ENCODE measurements at regions not wholly inside any gene's neighbourhood (a gene's known extent, or its start where the extent isn't known, plus 50 kb on each side); places are given as distances from the start of the nearest gene placed in this dataset.

- Histone ChIP-seq H2AFZ (ENCODE audit: low read depth, low read length) (no peak overlapping the region), H3K36me3 (ENCODE audit: insufficient read depth, low read length) (no peaks in the 10 kb centered on the region), H3K4me1 (ENCODE audit: insufficient read depth, low read length) (no peaks in the 10 kb centered on the region), H3K79me2 (ENCODE audit: insufficient read depth, low read length) (no peaks in the 10 kb centered on the region), H3K4me2 (ENCODE audit: low read length) (no peak overlapping the region), H3K9me3 (ENCODE audit: insufficient read depth, low read depth, low read length) (peaks cover 3% of the 10 kb centered on the region), H4K20me1 (ENCODE audit: insufficient read depth, low read length) (no peaks in the 10 kb centered on the region), H3K27ac (ENCODE audit: low read depth, low read length) (no peak overlapping the region), H3K9ac (ENCODE audit: low read length) (no peak overlapping the region), H3K27me3 (ENCODE audit: insufficient read depth, low read length) (peaks cover 15% of the 10 kb centered on the region), H3K4me3 (ENCODE audit: insufficient read depth, low read depth, low read length) (no peak overlapping the region)
- no peak for TF ChIP-seq EZH2 (IDR thresholded peaks at IDR 0.05; ENCODE audit: insufficient read depth, low read length)
- no peak for TF ChIP-seq CTCF (IDR thresholded peaks at IDR 0.05; ENCODE audit: insufficient read depth, low read depth, low read length)
- no peaks in the 10 kb centered on the region for H3K36me3 Mint-ChIP-seq (ENCODE audit: low read depth, unreplicated experiment)
- H3K9me3 Mint-ChIP-seq (ENCODE audit: unreplicated experiment), result peaks cover 6% of the 10 kb centered on the region
- peak overlapping the region; percentile 7 for H3K27ac Mint-ChIP-seq (ENCODE audit: unreplicated experiment)
- FAIRE-seq (no peak), DNase-seq (ENCODE audit: low read depth) (no peak)
- peaks cover 55% of the 10 kb centered on the region for H3K27me3 Mint-ChIP-seq (ENCODE audit: low read depth, unreplicated experiment)
- H3K4me1 Mint-ChIP-seq (ENCODE audit: low read depth, unreplicated experiment), result no peaks in the 10 kb centered on the region
- no peak overlapping the region for H3K4me3 Mint-ChIP-seq (ENCODE audit: unreplicated experiment)
Measured at GRCh38 chr14:101500061-101500460, 61.2 kb upstream of the DIO3 start.

DNA sequence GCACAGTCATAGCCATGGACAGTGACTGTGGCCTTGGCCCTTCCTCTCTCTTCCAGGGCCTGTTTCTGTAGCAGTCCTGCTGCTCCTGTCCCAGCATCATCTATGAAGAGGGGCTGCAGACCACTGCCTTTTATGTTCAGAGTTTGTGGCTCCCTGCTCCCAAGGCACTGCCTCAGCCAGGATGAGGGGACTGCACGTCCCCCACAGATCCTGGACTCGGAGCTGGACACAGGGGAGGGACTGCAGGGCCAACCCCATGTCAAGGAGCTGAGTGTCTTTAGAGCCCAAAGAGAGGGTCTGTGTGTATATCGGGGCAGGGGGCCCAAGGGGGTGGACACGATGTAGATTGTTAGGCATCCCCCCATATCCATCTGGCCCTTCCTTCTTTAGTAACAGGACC, 60.6 kb upstream of the DIO3 start:
- Histone ChIP-seq H3K27me3 (ENCODE audit: insufficient read depth, low read length) (peaks cover 15% of the 10 kb centered on the region), H2AFZ (ENCODE audit: low read depth, low read length) (no peak overlapping the region), H3K36me3 (ENCODE audit: insufficient read depth, low read length) (no peaks in the 10 kb centered on the region), H3K79me2 (ENCODE audit: insufficient read depth, low read length) (no peaks in the 10 kb centered on the region), H3K4me1 (ENCODE audit: insufficient read depth, low read length) (no peaks in the 10 kb centered on the region), H4K20me1 (ENCODE audit: insufficient read depth, low read length) (no peaks in the 10 kb centered on the region), H3K27ac (ENCODE audit: low read depth, low read length) (no peak overlapping the region), H3K9me3 (ENCODE audit: insufficient read depth, low read depth, low read length) (peaks cover 3% of the 10 kb centered on the region), H3K4me2 (ENCODE audit: low read length) (no peak overlapping the region), H3K4me3 (ENCODE audit: insufficient read depth, low read depth, low read length) (no peak overlapping the region), H3K9ac (ENCODE audit: low read length) (no peak overlapping the region)
- no peaks in the 10 kb centered on the region for H3K36me3 Mint-ChIP-seq (ENCODE audit: low read depth, unreplicated experiment)
- no peak for TF ChIP-seq EZH2 (IDR thresholded peaks at IDR 0.05; ENCODE audit: insufficient read depth, low read length)
- no peak for TF ChIP-seq CTCF (IDR thresholded peaks at IDR 0.05; ENCODE audit: insufficient read depth, low read depth, low read length)
- FAIRE-seq (no peak), DNase-seq (ENCODE audit: low read depth) (no peak)
- H3K4me3 Mint-ChIP-seq (ENCODE audit: unreplicated experiment), result no peak overlapping the region
- peaks cover 54% of the 10 kb centered on the region for H3K27me3 Mint-ChIP-seq (ENCODE audit: low read depth, unreplicated experiment)
- H3K4me1 Mint-ChIP-seq (ENCODE audit: low read depth, unreplicated experiment), result no peaks in the 10 kb centered on the region
- H3K9me3 Mint-ChIP-seq (ENCODE audit: unreplicated experiment), result peaks cover 6% of the 10 kb centered on the region
- H3K27ac Mint-ChIP-seq (ENCODE audit: unreplicated experiment), result no peak overlapping the region

- H3K27me3 ChIP-seq (ENCODE audit: insufficient read depth, low read length), result peaks cover 13% of the 10 kb centered on the region
- FAIRE-seq, result no peak
- no peak overlapping the region for H3K27ac Mint-ChIP-seq (ENCODE audit: unreplicated experiment)
Measured at GRCh38 chr14:101501341-101501740, 60.0 kb upstream of the DIO3 start.

More at GRCh38 chr14:101501341-101501740, 60.0 kb upstream of the DIO3 start:
- no peak overlapping the region for H3K27ac ChIP-seq (ENCODE audit: low read depth, low read length)
- Mint-ChIP-seq H3K9me3 (ENCODE audit: unreplicated experiment) (peaks cover 6% of the 10 kb centered on the region), H3K4me1 (ENCODE audit: low read depth, unreplicated experiment) (no peaks in the 10 kb centered on the region), H3K27me3 (ENCODE audit: low read depth, unreplicated experiment) (peaks cover 54% of the 10 kb centered on the region), H3K4me3 (ENCODE audit: unreplicated experiment) (no peak overlapping the region), H3K36me3 (ENCODE audit: low read depth, unreplicated experiment) (no peaks in the 10 kb centered on the region)
- H3K36me3 ChIP-seq (ENCODE audit: insufficient read depth, low read length), result no peaks in the 10 kb centered on the region
- no peak for DNase-seq (ENCODE audit: low read depth)
- H3K4me2 ChIP-seq (ENCODE audit: low read length), result no peak overlapping the region
- H3K4me1 ChIP-seq (ENCODE audit: insufficient read depth, low read length), result no peaks in the 10 kb centered on the region
- no peaks in the 10 kb centered on the region for H3K79me2 ChIP-seq (ENCODE audit: insufficient read depth, low read length)
- no peak overlapping the region for H3K9ac ChIP-seq (ENCODE audit: low read length)
- H3K9me3 ChIP-seq (ENCODE audit: insufficient read depth, low read depth, low read length), result peaks cover 3% of the 10 kb centered on the region
- H4K20me1 ChIP-seq (ENCODE audit: insufficient read depth, low read length), result no peaks in the 10 kb centered on the region
- no peak overlapping the region for H2AFZ ChIP-seq (ENCODE audit: low read depth, low read length)
- no peak overlapping the region for H3K4me3 ChIP-seq (ENCODE audit: insufficient read depth, low read depth, low read length)
- TF ChIP-seq CTCF (IDR thresholded peaks at IDR 0.05; ENCODE audit: insufficient read depth, low read depth, low read length) (no peak), EZH2 (IDR thresholded peaks at IDR 0.05; ENCODE audit: insufficient read depth, low read length) (no peak)

Data from astrocyte (in vitro differentiated cells and primary cell).